ENCODE measurements at regions not wholly inside any gene's neighbourhood (a gene's known extent, or its start where the extent isn't known, plus 50 kb on each side); places are given as distances from the start of the nearest gene placed in this dataset.

DNA sequence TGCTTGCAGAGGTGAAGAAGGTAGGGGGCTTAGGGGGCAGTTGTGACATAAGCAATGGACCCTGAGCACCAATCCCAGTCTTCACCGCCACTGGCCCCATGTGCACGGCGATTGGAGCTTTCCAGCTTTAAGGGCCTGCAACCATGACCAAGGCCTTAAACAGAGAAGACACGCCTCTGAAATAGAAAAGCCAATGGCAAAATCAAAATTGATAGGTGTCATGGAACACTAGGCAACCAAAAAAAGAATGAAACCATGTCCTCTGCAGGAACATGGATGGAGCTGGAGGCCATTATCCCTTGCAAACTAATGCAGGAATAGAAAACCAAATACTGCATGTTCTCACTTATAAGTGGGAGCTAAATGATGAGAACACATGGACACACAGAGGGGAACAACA, 146.3 kb downstream of the SCARB1 start:
- no peaks in the 10 kb centered on the region for H3K27me3 ChIP-seq (ENCODE audit: insufficient read depth, low read depth, severe bottlenecking)
- no peaks in the 10 kb centered on the region for H3K36me3 ChIP-seq
- DNase-seq, result no peak
- no peak overlapping the region for H3K4me3 ChIP-seq (ENCODE audit: low read depth, low read length)
- peaks cover 3% of the 10 kb centered on the region for H3K9me3 ChIP-seq (ENCODE audit: severe bottlenecking)
- no peak for TF ChIP-seq CTCF (IDR thresholded peaks at IDR 0.05; ENCODE audit: low read depth, low read length)
- no peak overlapping the region for H3K27ac ChIP-seq

DNA sequence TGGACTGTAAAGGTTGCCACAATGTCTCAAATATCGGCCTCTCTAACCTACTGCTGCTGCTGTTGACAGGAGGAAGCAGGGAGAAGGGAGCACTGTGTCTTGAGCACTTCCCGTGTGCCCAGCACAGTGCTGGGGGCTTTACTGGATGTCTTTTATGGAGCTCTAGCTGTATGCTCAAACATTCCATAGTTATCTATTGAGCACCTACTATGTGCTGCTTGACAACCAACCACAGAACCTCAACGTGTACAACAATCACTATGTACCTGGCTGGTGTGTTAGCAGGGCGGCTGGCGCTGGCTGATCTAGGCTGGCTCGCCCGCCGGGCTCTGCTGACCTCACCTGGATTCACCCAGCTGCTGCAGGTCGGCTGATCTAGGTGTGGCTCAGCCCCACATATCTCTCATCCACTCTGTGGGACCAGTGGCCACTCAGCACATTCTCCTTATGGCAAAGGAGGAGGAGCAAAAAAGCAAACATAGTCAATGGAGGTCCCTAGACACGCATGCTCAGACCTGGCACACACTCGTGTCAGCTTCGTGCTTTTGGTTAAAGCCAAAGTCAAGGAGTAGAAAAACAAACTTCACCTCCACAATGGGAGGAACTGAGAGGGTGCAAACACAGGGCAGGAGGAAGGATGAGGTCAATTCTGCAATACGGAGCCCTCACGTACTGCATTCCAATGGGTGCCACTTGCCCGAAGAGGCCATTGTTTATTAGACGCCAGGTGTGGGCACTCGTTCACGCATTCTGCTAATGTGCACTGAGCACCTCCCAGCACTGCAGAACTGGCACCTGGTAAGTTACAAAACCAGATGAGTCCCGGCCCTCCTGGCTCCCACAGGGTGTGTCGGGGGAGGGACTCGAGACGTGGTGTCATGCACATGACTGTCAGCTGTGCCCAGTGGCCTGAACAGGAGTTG, 147.2 kb downstream of the SCARB1 start:
- no peak for TF ChIP-seq CTCF (IDR thresholded peaks at IDR 0.05; ENCODE audit: low read depth, low read length)
- H3K36me3 ChIP-seq, result no peaks in the 10 kb centered on the region
- no peak for DNase-seq

GRCh38 chr12:124715121-124715990, 147.9 kb upstream of the NCOR2 start:
- H3K27ac ChIP-seq, result peak overlapping the region; percentile 27; the same call in 1 of the 2 replicates
- H3K4me3 ChIP-seq (ENCODE audit: low read depth, low read length), result no peak overlapping the region
- no peaks in the 10 kb centered on the region for H3K36me3 ChIP-seq
- TF ChIP-seq CTCF (IDR thresholded peaks at IDR 0.05; ENCODE audit: low read depth, low read length), result no peak
- DNase-seq, result no peak
- H3K27me3 ChIP-seq (ENCODE audit: insufficient read depth, low read depth, severe bottlenecking), result no peaks in the 10 kb centered on the region
- no peaks in the 10 kb centered on the region for H3K9me3 ChIP-seq (ENCODE audit: severe bottlenecking)

More for the DNA sequence above, 147.2 kb downstream of the SCARB1 start:
- Histone ChIP-seq H3K27me3 (ENCODE audit: insufficient read depth, low read depth, severe bottlenecking) (no peaks in the 10 kb centered on the region), H3K27ac (no peak overlapping the region), H3K9me3 (ENCODE audit: severe bottlenecking) (peaks cover 3% of the 10 kb centered on the region), H3K4me3 (ENCODE audit: low read depth, low read length) (no peak overlapping the region)

DNA sequence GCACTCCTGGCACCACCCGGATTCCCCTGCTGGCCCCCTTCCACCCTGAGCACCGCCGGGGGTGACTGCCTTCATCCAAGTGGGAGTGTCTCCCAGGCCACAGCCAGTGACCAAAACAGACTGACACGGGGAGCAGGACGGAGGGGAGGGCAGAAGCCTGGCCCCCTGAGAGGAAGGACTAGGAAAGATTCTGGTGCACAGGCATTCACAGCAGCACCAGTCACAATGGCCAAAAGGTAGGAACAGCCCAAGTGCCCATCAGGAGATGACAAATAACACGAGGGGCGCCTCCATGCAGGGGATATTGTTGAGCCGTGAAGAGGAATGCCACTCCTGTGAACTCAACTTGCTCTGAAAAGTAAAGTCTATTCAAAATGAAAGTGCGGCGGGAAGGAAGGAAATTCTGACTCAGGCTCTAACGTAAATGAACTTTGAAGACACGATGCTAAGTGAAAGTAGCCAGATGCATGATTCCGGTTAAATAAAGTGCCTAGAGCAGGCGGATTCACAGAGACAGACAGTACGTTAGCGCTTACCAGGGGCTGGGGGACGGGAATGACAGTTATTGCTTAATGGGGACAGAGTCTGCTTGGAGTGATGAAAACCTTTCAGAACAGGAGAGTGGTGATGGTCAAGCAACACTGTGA, 146.1 kb upstream of the NCOR2 start:
- no peak overlapping the region; the same call in 1 of the 2 replicates for H3K27ac ChIP-seq
- TF ChIP-seq CTCF (IDR thresholded peaks at IDR 0.05; ENCODE audit: low read depth, low read length), result no peak
- no peaks in the 10 kb centered on the region for H3K9me3 ChIP-seq (ENCODE audit: severe bottlenecking)
- no peak for DNase-seq
- no peaks in the 10 kb centered on the region for H3K36me3 ChIP-seq
- H3K27me3 ChIP-seq (ENCODE audit: insufficient read depth, low read depth, severe bottlenecking), result no peaks in the 10 kb centered on the region
- no peak overlapping the region for H3K4me3 ChIP-seq (ENCODE audit: low read depth, low read length)

- Histone ChIP-seq H3K9me3 (ENCODE audit: severe bottlenecking) (no peaks in the 10 kb centered on the region), H3K4me3 (ENCODE audit: low read depth, low read length) (no peak overlapping the region), H3K36me3 (no peaks in the 10 kb centered on the region), H3K27me3 (ENCODE audit: insufficient read depth, low read depth, severe bottlenecking) (no peaks in the 10 kb centered on the region), H3K27ac (no peak overlapping the region; the same call in 1 of the 2 replicates)
- DNase-seq, result no peak
- TF ChIP-seq CTCF (IDR thresholded peaks at IDR 0.05; ENCODE audit: low read depth, low read length), result no peak
Observed at GRCh38 chr12:124713041-124713435, 145.6 kb upstream of the NCOR2 start.

All from WERI-Rb-1 (cell line).